ENCODE measurements at regions not wholly inside any gene's neighbourhood (a gene's known extent, or its start where the extent isn't known, plus 50 kb on each side); places are given as distances from the start of the nearest gene placed in this dataset.

DNA sequence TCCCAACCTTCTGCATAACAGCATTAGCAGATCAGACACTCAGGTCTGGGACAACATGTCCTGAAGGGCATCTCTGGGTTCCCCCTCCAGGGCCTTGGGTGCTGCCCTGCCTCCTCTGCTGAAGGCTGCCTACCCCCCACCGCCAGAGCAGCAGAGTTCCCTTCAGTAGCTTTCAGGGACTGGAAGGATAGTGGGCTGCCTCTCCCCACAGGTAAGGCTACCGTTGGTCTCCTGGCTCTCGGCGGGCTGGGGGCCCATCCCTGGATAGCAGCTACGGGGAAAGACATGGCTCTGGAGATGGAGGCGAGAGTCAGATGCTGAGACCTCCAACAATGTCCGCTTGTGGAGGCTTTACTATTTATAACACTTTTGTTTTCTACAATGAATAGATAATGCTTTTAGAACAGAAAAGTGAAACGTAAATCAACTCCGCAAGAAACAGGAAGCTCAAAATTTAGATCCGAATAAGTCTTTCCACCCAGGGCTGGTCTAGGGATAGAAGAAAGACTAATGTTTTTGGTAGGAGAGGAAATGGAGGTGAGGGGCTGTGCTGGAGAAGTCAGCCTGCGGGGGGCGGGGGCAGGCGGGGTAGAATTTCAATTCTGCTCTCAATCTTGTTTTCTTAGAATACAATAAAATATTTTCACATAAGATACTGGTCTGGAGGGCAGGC lies 58.4 kb downstream of the ARL4C start:
- Histone ChIP-seq H3K27me3 (no peaks in the 10 kb centered on the region), H3K4me3 (no peak overlapping the region), H3K27ac (no peak overlapping the region), H3K4me1 (peaks cover 0 to 20% (median 17%) of the 10 kb centered on the region in 3 donors), H3K9me3 (no peaks in the 10 kb centered on the region), H3K36me3 (no peaks in the 10 kb centered on the region)
- no peak for DNase-seq
- TF ChIP-seq POLR2A (IDR thresholded peaks at IDR 0.05): no peak
- intact Hi-C loops (cut with DNase I): no loop called here
- 49 to 72% methylated on average over 9 to 12 of the region's 13 CpGs for WGBS, 2 donors

DNA sequence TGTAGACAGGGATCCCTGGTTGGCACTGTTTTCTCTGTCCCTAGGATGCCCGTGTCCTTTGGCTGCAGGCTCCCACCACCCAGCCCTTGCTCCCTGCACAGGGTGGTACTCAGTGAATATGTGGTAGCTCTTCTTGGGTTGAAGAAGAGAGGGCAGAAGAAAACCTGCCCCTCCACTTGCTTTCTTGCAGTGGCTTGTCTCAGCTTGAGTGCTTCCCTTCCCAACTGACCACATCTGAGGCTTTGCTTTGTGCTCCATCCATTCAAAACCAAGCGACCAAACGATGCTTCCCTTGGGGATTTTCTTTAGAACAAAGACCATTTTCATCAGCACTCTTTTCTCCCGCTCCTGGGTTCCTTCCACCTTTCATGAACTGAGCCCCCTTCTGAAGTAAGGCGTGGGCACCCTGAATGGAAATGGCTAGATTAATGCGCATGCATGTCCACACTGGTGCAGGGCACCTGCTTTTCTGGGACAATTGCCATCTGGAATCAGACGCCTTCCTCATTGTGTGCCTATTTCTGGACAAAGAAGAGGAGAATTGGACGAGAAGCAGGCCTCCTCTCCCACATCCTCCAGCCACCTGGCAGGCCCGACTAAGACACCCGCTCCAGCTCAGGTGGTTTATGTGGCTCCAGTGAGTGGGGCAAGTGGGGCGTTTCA lies 59.1 kb downstream of the ARL4C start:
- H3K36me3 ChIP-seq: no peaks in the 10 kb centered on the region
- peaks cover 0 to 20% (median 17%) of the 10 kb centered on the region in 3 donors for H3K4me1 ChIP-seq
- intact Hi-C loops (cut with DNase I): no loop called here
- TF ChIP-seq, protein P1, sequence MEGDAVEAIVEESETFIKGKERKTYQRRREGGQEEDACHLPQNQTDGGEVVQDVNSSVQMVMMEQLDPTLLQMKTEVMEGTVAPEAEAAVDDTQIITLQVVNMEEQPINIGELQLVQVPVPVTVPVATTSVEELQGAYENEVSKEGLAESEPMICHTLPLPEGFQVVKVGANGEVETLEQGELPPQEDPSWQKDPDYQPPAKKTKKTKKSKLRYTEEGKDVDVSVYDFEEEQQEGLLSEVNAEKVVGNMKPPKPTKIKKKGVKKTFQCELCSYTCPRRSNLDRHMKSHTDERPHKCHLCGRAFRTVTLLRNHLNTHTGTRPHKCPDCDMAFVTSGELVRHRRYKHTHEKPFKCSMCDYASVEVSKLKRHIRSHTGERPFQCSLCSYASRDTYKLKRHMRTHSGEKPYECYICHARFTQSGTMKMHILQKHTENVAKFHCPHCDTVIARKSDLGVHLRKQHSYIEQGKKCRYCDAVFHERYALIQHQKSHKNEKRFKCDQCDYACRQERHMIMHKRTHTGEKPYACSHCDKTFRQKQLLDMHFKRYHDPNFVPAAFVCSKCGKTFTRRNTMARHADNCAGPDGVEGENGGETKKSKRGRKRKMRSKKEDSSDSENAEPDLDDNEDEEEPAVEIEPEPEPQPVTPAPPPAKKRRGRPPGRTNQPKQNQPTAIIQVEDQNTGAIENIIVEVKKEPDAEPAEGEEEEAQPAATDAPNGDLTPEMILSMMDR (IDR thresholded peaks at IDR 0.05): no peak
- no peak for TF ChIP-seq POLR2A (IDR thresholded peaks at IDR 0.05)
- no peak overlapping the region for H3K27ac ChIP-seq
- no peak overlapping the region for H3K4me3 ChIP-seq
- 35% methylated on average over 5 to 11 of the region's 11 CpGs for WGBS, 2 donors
- H3K9me3 ChIP-seq: no peaks in the 10 kb centered on the region
- no peak for DNase-seq
- H3K27me3 ChIP-seq: no peaks in the 10 kb centered on the region

DNA sequence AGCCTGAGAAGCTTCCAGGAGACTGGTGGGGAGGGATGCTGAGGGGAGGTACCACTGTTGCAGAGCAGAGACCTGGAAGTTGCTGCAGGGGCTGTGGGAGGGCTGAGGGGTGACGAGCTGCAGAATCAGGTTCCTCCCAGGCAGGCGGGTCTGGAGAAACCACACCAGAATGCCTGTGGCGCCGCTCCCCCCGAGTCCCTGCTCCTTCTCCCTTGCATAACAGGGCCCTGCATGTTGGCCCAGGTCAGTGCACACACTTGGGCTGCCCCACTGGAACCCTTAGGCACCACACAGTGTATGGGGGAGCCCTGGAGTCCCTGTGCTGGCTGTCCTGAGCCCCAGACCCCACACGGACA lies 60.4 kb downstream of the ARL4C start:
- intact Hi-C loops (cut with DNase I): no loop called here
- TF ChIP-seq, protein P1 (IDR thresholded peaks at IDR 0.05): no peak
- no peak for TF ChIP-seq POLR2A (IDR thresholded peaks at IDR 0.05)
- no peak overlapping the region for H3K27ac ChIP-seq
- no peaks in the 10 kb centered on the region for H3K36me3 ChIP-seq
- no peaks in the 10 kb centered on the region for H3K9me3 ChIP-seq
- no peak overlapping the region for H3K4me3 ChIP-seq
- 66 to 78% methylated on average over 1 to 6 of the region's 6 CpGs for WGBS, 2 donors
- DNase-seq: no peak
- no peaks in the 10 kb centered on the region for H3K27me3 ChIP-seq
- peaks cover 0 to 20% (median 17%) of the 10 kb centered on the region in 3 donors for H3K4me1 ChIP-seq

DNA sequence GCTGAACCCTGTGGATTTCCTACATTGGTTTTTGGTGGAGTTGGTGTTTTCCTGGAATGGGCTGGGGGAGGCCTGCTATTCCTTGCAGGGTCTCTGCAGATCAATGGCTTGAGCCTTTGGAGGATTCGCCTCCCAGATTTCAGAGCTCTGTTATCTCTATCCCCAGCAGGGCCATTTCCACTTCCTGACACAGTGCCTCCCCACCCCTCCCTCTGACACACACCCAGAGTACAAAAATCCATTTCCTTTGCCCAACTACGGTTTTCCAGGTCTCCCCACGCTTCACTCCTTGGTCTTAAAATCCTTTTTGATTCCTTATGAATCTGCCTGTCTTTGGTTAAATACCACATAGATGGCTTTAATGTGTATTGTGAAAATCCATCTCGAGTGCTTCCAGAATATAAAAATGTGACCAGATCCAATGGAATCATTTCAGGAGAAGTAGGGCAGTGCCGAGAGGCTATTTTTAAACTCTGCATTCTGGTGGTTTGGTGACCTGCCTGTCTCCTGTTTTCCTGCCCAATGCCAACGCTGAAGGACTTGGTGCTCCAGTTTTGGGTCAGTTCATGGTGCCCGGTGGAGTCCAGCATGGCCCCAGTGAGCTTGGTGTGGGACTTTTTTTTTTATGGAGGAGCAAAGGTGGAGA lies 60.9 kb downstream of the ARL4C start:
- TF ChIP-seq, protein P1 (IDR thresholded peaks at IDR 0.05): no peak
- no peak for TF ChIP-seq POLR2A (IDR thresholded peaks at IDR 0.05)
- Histone ChIP-seq H3K27me3 (no peaks in the 10 kb centered on the region), H3K4me1 (peaks cover 0 to 20% (median 17%) of the 10 kb centered on the region in 3 donors), H3K27ac (no peak overlapping the region), H3K36me3 (no peaks in the 10 kb centered on the region), H3K4me3 (no peak overlapping the region), H3K9me3 (no peaks in the 10 kb centered on the region)
- WGBS, 2 donors: 66 to 67% methylated on average over 5 to 7 of the region's 7 CpGs
- no peak for DNase-seq
- intact Hi-C loops (cut with DNase I): no loop called here

DNA sequence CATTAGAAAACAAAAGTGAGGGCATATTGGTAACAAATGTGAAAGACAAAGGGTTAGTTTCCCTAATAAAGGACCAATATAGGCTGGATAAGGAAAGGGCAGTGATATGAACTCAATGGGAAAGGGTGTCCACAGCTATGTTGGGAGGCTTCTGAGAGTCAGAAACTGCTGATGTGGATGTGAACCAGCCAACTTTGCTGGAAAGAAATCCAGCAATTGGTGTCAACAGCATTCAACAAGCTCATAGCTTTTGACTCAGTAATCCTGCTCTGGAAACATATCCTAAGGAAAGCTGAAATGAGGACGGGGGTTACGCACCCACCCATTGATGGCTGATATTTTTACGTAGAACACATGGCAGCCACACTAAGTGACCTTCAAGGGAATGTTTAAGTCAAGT lies 63.7 kb downstream of the ARL4C start:
- intact Hi-C loops (cut with DNase I): no loop called here
- TF ChIP-seq, protein P1 (IDR thresholded peaks at IDR 0.05): no peak
- TF ChIP-seq POLR2A (IDR thresholded peaks at IDR 0.05): no peak
- H3K4me3 ChIP-seq: no peak overlapping the region
- H3K9me3 ChIP-seq: no peaks in the 10 kb centered on the region
- no peaks in the 10 kb centered on the region for H3K27me3 ChIP-seq
- H3K36me3 ChIP-seq: no peaks in the 10 kb centered on the region
- 72 to 86% methylated on average over 3 of the region's 3 CpGs for WGBS, 2 donors
- no peak for DNase-seq
- H3K27ac ChIP-seq: no peak overlapping the region
- peaks cover 0 to 11% (median 11%) of the 10 kb centered on the region in 3 donors for H3K4me1 ChIP-seq
